ENCODE measurements at regions not wholly inside any gene's neighbourhood (a gene's known extent, or its start where the extent isn't known, plus 50 kb on each side); places are given as distances from the start of the nearest gene placed in this dataset.

GRCh38 chr2:105571445-105571987, 172.7 kb upstream of the FHL2 start:
- H3K4me1 Mint-ChIP-seq: peaks cover 17% of the 10 kb centered on the region

DNA sequence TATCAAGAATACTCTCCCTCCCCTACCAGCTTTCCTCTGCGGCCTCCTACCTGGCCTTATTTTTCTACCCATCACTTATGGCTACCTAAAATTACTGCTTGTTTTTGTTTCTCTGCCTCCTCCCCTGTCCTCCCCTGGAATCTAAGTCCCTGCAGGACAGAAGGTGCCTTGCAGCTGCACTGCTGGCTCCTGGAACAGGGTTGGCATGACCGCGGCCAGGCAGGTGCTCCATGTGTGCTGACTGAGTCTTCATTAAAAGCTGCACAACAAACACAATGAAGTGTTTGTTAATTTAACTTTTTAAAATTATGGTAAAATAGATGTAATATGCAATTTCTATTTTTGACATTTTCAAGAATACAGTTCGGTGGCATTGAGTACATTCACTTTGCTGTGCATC, 171.9 kb upstream of the FHL2 start:
- ATAC-seq: peak; percentile 33; the same call in 1 of the 2 replicates
- POLR2A ChIA-PET: no interaction called here

More at GRCh38 chr2:105571445-105571987, 172.7 kb upstream of the FHL2 start:
- Mint-ChIP-seq H3K4me3 (no peak overlapping the region), H3K27me3 (ENCODE audit: low read depth) (no peaks in the 10 kb centered on the region; the same call in 1 of the 2 replicates), H3K9me3 (no peaks in the 10 kb centered on the region), H3K27ac (no peak overlapping the region), H3K36me3 (no peaks in the 10 kb centered on the region)
- no peak for ATAC-seq
- no peak for DNase-seq (ENCODE audit: low spot score)
- TF ChIP-seq TP53 (CRISPR knock-in tag; IDR thresholded peaks at IDR 0.05): no peak
- TF ChIP-seq ZNF121 (CRISPR knock-in tag; IDR thresholded peaks at IDR 0.05): no peak
- TF ChIP-seq, protein P1, sequence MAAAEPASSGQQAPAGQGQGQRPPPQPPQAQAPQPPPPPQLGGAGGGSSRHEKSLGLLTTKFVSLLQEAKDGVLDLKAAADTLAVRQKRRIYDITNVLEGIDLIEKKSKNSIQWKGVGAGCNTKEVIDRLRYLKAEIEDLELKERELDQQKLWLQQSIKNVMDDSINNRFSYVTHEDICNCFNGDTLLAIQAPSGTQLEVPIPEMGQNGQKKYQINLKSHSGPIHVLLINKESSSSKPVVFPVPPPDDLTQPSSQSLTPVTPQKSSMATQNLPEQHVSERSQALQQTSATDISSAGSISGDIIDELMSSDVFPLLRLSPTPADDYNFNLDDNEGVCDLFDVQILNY (CRISPR knock-in tag; IDR thresholded peaks at IDR 0.05): no peak
- no peak for TF ChIP-seq ZNF423 (CRISPR knock-in tag; IDR thresholded peaks at IDR 0.05)
- TF ChIP-seq TEAD1 (CRISPR knock-in tag; IDR thresholded peaks at IDR 0.05): no peak
- TF ChIP-seq KAT7 (CRISPR knock-in tag; IDR thresholded peaks at IDR 0.05; ENCODE audit: borderline replicate concordance): no peak
- no peak for TF ChIP-seq ZNF138 (CRISPR knock-in tag; conservative IDR thresholded peaks at IDR 0.05)
- TF ChIP-seq, protein P2, sequence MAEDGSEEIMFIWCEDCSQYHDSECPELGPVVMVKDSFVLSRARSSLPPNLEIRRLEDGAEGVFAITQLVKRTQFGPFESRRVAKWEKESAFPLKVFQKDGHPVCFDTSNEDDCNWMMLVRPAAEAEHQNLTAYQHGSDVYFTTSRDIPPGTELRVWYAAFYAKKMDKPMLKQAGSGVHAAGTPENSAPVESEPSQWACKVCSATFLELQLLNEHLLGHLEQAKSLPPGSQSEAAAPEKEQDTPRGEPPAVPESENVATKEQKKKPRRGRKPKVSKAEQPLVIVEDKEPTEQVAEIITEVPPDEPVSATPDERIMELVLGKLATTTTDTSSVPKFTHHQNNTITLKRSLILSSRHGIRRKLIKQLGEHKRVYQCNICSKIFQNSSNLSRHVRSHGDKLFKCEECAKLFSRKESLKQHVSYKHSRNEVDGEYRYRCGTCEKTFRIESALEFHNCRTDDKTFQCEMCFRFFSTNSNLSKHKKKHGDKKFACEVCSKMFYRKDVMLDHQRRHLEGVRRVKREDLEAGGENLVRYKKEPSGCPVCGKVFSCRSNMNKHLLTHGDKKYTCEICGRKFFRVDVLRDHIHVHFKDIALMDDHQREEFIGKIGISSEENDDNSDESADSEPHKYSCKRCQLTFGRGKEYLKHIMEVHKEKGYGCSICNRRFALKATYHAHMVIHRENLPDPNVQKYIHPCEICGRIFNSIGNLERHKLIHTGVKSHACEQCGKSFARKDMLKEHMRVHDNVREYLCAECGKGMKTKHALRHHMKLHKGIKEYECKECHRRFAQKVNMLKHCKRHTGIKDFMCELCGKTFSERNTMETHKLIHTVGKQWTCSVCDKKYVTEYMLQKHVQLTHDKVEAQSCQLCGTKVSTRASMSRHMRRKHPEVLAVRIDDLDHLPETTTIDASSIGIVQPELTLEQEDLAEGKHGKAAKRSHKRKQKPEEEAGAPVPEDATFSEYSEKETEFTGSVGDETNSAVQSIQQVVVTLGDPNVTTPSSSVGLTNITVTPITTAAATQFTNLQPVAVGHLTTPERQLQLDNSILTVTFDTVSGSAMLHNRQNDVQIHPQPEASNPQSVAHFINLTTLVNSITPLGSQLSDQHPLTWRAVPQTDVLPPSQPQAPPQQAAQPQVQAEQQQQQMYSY (CRISPR knock-in tag; IDR thresholded peaks at IDR 0.05): no peak
- no peak for TF ChIP-seq STAT6 (CRISPR knock-in tag; conservative IDR thresholded peaks at IDR 0.05; ENCODE audit: low read depth)
- TF ChIP-seq FOXK1 (CRISPR knock-in tag; IDR thresholded peaks at IDR 0.05): no peak
- TF ChIP-seq ATF3 (CRISPR knock-in tag; conservative IDR thresholded peaks at IDR 0.05): no peak
- TF ChIP-seq ERG (CRISPR knock-in tag; IDR thresholded peaks at IDR 0.05): no peak
- no peak for TF ChIP-seq NFYB (CRISPR knock-in tag; conservative IDR thresholded peaks at IDR 0.05; ENCODE audit: low read depth)
- no peak for TF ChIP-seq JUN (CRISPR knock-in tag; IDR thresholded peaks at IDR 0.05)
- ChIA-PET POLR2A (no interaction called here), CTCF (no interaction called here)

More for the DNA sequence above, 171.9 kb upstream of the FHL2 start:
- Mint-ChIP-seq H3K27ac (no peak overlapping the region), H3K27me3 (ENCODE audit: low read depth) (no peaks in the 10 kb centered on the region; the same call in 1 of the 2 replicates), H3K4me1 (peaks cover 11% of the 10 kb centered on the region), H3K4me3 (no peak overlapping the region), H3K9me3 (no peaks in the 10 kb centered on the region), H3K36me3 (no peaks in the 10 kb centered on the region)
- no peak for DNase-seq (ENCODE audit: low spot score)
- no peak for TF ChIP-seq GRHL2 (CRISPR knock-in tag; IDR thresholded peaks at IDR 0.05; ENCODE audit: insufficient replicate concordance, severe bottlenecking)
- no peak for TF ChIP-seq ATF1 (CRISPR knock-in tag; IDR thresholded peaks at IDR 0.05)
- no peak for TF ChIP-seq CREM (CRISPR knock-in tag; IDR thresholded peaks at IDR 0.05)
- CTCF ChIA-PET: no interaction called here

All from WTC11 (cell line).